ENCODE measurements at regions not wholly inside any gene's neighbourhood (a gene's known extent, or its start where the extent isn't known, plus 50 kb on each side); places are given as distances from the start of the nearest gene placed in this dataset.

DNA sequence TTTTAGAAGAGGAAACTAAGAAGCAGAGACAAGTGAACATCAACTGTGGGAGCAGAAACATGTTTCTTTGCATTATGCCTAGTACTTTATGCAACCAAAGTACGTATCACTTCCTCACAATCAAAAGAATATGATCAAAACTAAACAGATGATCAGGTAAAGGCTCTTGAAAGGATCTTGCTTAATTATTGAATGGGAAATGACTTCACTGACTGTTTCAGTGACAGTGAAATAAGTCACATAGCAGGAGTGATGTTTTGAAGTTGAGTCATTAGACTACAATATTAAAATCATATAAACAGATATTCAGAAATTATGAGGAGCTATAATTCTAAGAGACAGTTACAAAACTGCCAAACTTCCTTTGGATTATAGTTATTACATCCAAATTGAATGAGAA is 527.3 kb downstream of the MTRR start:
- no peaks in the 10 kb centered on the region for H3K4me1 ChIP-seq
- H3K36me3 ChIP-seq: no peaks in the 10 kb centered on the region
- no peak for DNase-seq (ENCODE audit: extremely low spot score in 2 of 2)
- H3K27me3 ChIP-seq: no peaks in the 10 kb centered on the region
- no peaks in the 10 kb centered on the region for H3K9me3 ChIP-seq
- H3K4me3 ChIP-seq: no peak overlapping the region
- TF ChIP-seq POLR2AphosphoS5 (IDR thresholded peaks at IDR 0.05; ENCODE audit: insufficient read depth in 1 of 2, low read depth in 1 of 2) (no peak), POLR2A (IDR thresholded peaks at IDR 0.05) (no peak)
- TF ChIP-seq, protein P1, sequence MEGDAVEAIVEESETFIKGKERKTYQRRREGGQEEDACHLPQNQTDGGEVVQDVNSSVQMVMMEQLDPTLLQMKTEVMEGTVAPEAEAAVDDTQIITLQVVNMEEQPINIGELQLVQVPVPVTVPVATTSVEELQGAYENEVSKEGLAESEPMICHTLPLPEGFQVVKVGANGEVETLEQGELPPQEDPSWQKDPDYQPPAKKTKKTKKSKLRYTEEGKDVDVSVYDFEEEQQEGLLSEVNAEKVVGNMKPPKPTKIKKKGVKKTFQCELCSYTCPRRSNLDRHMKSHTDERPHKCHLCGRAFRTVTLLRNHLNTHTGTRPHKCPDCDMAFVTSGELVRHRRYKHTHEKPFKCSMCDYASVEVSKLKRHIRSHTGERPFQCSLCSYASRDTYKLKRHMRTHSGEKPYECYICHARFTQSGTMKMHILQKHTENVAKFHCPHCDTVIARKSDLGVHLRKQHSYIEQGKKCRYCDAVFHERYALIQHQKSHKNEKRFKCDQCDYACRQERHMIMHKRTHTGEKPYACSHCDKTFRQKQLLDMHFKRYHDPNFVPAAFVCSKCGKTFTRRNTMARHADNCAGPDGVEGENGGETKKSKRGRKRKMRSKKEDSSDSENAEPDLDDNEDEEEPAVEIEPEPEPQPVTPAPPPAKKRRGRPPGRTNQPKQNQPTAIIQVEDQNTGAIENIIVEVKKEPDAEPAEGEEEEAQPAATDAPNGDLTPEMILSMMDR (IDR thresholded peaks at IDR 0.05): no peak
- intact Hi-C loops (cut with DNase I): no loop called here
- H3K27ac ChIP-seq: no peak overlapping the region

DNA sequence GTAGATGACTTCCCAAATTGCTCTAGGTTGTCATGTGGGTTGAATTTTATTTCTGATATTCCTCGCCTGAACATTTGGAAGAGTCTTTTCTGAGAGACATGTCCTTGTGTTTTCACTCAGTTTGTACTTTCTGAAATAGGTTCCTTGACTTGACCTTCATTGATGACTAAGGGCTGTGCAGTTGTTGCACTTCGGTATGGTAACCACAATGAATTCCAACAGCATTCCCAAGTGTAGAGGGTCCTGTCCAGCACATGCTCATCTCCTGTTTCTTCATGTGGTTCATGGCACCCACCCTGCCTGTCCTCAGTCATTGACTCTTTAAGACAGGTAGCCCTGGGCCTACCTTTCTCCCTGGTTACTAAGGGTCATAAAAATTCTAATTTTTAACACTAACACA is 527.8 kb downstream of the MTRR start:
- no peaks in the 10 kb centered on the region for H3K36me3 ChIP-seq
- TF ChIP-seq POLR2AphosphoS5 (IDR thresholded peaks at IDR 0.05; ENCODE audit: insufficient read depth in 1 of 2, low read depth in 1 of 2): no peak
- no peak for TF ChIP-seq POLR2A (IDR thresholded peaks at IDR 0.05)
- TF ChIP-seq, protein P1 (IDR thresholded peaks at IDR 0.05): no peak
- H3K27ac ChIP-seq: no peak overlapping the region
- intact Hi-C loops (cut with DNase I): no loop called here
- no peaks in the 10 kb centered on the region for H3K27me3 ChIP-seq
- no peaks in the 10 kb centered on the region for H3K9me3 ChIP-seq
- no peak overlapping the region for H3K4me3 ChIP-seq
- DNase-seq (ENCODE audit: extremely low spot score in 2 of 2): no peak
- no peaks in the 10 kb centered on the region for H3K4me1 ChIP-seq

DNA sequence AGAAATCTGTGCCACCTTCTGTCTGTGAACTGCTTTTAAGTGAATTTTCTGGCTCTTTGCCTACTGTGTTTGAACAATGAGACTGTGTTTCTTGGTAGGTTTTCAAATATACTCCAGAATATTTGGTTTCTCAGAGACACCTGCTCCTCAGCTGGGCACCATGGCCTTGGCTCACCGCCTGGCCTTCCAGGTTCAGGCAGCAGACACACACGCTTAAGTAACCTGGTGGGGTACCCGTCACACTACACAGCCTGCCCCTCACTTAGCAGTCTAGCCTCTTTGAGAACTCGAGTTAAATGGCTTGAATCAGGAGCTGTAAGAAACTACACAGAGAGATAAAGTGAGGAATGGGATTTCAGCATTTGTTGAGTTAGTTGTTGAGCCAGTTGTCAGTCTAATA is 530.5 kb downstream of the MTRR start:
- no peak overlapping the region for H3K4me3 ChIP-seq
- DNase-seq (ENCODE audit: extremely low spot score in 2 of 2): no peak
- H3K36me3 ChIP-seq: no peaks in the 10 kb centered on the region
- no peaks in the 10 kb centered on the region for H3K9me3 ChIP-seq
- TF ChIP-seq, protein P1 (IDR thresholded peaks at IDR 0.05): no peak
- no peak for TF ChIP-seq POLR2A (IDR thresholded peaks at IDR 0.05)
- TF ChIP-seq POLR2AphosphoS5 (IDR thresholded peaks at IDR 0.05; ENCODE audit: insufficient read depth in 1 of 2, low read depth in 1 of 2): no peak
- no peaks in the 10 kb centered on the region for H3K27me3 ChIP-seq
- no peak overlapping the region for H3K27ac ChIP-seq
- intact Hi-C loops (cut with DNase I): no loop called here
- no peaks in the 10 kb centered on the region for H3K4me1 ChIP-seq

DNA sequence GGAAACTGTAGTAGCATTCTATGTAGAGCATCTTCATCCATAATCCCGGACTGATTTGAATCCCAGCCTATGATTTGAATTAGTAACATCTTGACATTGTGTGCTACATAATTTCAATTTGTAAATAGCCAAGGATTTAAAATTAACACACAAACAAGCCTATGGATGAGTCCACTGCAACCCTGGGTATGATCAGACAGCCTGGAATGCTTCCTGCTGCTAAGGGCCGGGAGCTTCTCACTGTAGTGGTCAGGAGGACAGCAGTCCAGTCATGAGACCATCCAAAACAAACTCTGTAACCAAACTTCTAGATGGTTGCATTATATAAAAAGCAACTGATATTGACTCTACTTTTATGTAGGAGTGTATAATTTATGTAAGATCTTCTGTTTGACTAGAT is 539.3 kb downstream of the MTRR start:
- no peaks in the 10 kb centered on the region for H3K36me3 ChIP-seq
- no peaks in the 10 kb centered on the region for H3K4me1 ChIP-seq
- no peaks in the 10 kb centered on the region for H3K9me3 ChIP-seq
- no peak overlapping the region for H3K4me3 ChIP-seq
- no peaks in the 10 kb centered on the region for H3K27me3 ChIP-seq
- no peak for DNase-seq (ENCODE audit: extremely low spot score in 2 of 2)
- TF ChIP-seq POLR2A (IDR thresholded peaks at IDR 0.05) (no peak), POLR2AphosphoS5 (IDR thresholded peaks at IDR 0.05; ENCODE audit: insufficient read depth in 1 of 2, low read depth in 1 of 2) (no peak)
- TF ChIP-seq, protein P1 (IDR thresholded peaks at IDR 0.05): no peak
- no peak overlapping the region for H3K27ac ChIP-seq
- intact Hi-C loops (cut with DNase I): no loop called here

DNA sequence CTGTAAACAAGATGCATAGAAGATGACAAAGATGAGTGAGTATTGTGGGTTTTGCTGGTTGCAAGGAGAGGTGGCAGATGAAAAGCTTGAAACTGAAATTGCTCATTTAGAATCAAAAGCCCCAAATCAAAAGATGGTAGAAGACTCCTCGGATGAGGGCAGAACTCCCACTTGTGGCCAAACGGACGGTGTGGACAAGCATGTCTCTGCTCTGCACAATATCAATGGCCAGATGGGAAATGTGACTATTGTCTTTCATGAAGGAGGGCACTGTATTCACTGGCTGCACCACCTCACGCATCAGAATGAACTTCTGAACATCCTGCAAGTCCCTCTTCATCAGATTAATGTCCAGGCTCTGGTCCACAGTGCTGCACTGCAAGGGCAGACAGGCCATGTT is 541.7 kb downstream of the MTRR start:
- Histone ChIP-seq H3K9me3 (no peaks in the 10 kb centered on the region), H3K36me3 (no peaks in the 10 kb centered on the region), H3K27me3 (no peaks in the 10 kb centered on the region), H3K4me1 (no peaks in the 10 kb centered on the region), H3K4me3 (no peak overlapping the region), H3K27ac (no peak overlapping the region)
- no peak for DNase-seq (ENCODE audit: extremely low spot score in 2 of 2)
- TF ChIP-seq, protein P1 (IDR thresholded peaks at IDR 0.05): no peak
- no peak for TF ChIP-seq POLR2A (IDR thresholded peaks at IDR 0.05)
- no peak for TF ChIP-seq POLR2AphosphoS5 (IDR thresholded peaks at IDR 0.05; ENCODE audit: insufficient read depth in 1 of 2, low read depth in 1 of 2)
- intact Hi-C loops (cut with DNase I): no loop called here
